ENCODE measurements at regions not wholly inside any gene's neighbourhood (a gene's known extent, or its start where the extent isn't known, plus 50 kb on each side); places are given as distances from the start of the nearest gene placed in this dataset.

- 100% methylated on average over 1 of the region's 1 CpG for WGBS, 2 experiments
- H3K4me3 ChIP-seq (ENCODE audit: insufficient read depth, low read depth, low read length) = no peak overlapping the region
Measured at GRCh38 chr9:108599571-108599970, 256.2 kb downstream of the ACTL7B start.

DNA sequence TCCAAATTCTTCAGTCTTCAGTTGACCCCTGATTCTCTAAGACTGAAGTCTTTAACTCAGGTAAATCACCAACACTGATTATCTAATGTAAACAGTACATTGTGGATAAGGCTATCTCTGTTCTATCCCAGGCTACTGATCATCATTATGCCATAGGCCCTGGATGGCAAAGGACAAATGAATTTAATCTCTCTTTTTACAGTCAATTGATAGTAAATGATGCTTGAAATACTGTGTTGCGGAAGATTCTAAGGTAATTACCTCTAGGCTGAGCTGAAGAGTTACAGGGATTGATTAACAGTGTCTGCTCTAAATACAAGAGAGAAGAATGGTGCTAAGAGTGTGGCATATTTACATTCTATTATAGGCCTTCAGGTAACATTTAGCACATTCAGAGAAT lies 264.7 kb downstream of the ACTL7B start:
- Histone ChIP-seq H3K36me3 (ENCODE audit: control insufficient read depth, insufficient read depth, low read length) (no peaks in the 10 kb centered on the region), H3K27ac (ENCODE audit: insufficient read depth, low read depth, low read length, poor library complexity, severe bottlenecking) (no peak overlapping the region), H3K4me1 (ENCODE audit: control insufficient read depth, insufficient read depth, low read length) (no peaks in the 10 kb centered on the region), H3K27me3 (ENCODE audit: control insufficient read depth, insufficient read depth, low read length, poor library complexity, severe bottlenecking) (no peaks in the 10 kb centered on the region), H3K4me3 (ENCODE audit: insufficient read depth, low read depth, low read length) (no peak overlapping the region), H3K9me3 (ENCODE audit: control insufficient read depth, low read length) (no peaks in the 10 kb centered on the region)
- 100% methylated on average over 1 of the region's 1 CpG for WGBS, 2 experiments

More at GRCh38 chr9:108599571-108599970, 256.2 kb downstream of the ACTL7B start:
- Histone ChIP-seq H3K27ac (ENCODE audit: insufficient read depth, low read depth, low read length, poor library complexity, severe bottlenecking) (no peak overlapping the region), H3K4me1 (ENCODE audit: control insufficient read depth, insufficient read depth, low read length) (peaks cover 5% of the 10 kb centered on the region), H3K27me3 (ENCODE audit: control insufficient read depth, insufficient read depth, low read length, poor library complexity, severe bottlenecking) (no peaks in the 10 kb centered on the region), H3K36me3 (ENCODE audit: control insufficient read depth, insufficient read depth, low read length) (no peaks in the 10 kb centered on the region), H3K9me3 (ENCODE audit: control insufficient read depth, low read length) (no peaks in the 10 kb centered on the region)

DNA sequence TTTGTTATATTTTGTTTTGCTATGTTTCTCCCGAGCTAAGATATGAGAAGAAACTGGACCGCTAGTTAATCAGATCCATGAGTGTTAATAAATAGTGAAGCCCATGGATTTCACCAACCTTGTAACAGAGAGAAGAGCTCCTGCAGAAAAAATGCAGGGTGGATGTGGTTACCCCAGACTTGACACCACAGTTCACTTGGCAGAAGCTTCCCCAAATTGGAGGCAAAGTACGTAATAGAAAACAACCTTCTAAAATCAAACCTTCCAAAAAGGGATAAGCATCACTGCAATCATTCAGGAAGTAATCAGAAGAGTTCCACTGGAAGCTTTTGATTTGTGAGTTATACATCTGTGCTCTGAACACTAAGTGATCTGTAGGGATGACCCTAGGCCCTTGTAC lies 267.5 kb downstream of the ACTL7B start:
- no peaks in the 10 kb centered on the region for H3K4me1 ChIP-seq (ENCODE audit: control insufficient read depth, insufficient read depth, low read length)
- H3K4me3 ChIP-seq (ENCODE audit: insufficient read depth, low read depth, low read length) = no peak overlapping the region
- H3K36me3 ChIP-seq (ENCODE audit: control insufficient read depth, insufficient read depth, low read length) = no peaks in the 10 kb centered on the region
- no peaks in the 10 kb centered on the region for H3K27me3 ChIP-seq (ENCODE audit: control insufficient read depth, insufficient read depth, low read length, poor library complexity, severe bottlenecking)
- WGBS, 2 experiments = 94% methylated on average over 3 of the region's 3 CpGs
- no peaks in the 10 kb centered on the region for H3K9me3 ChIP-seq (ENCODE audit: control insufficient read depth, low read length)
- H3K27ac ChIP-seq (ENCODE audit: insufficient read depth, low read depth, low read length, poor library complexity, severe bottlenecking) = no peak overlapping the region

DNA sequence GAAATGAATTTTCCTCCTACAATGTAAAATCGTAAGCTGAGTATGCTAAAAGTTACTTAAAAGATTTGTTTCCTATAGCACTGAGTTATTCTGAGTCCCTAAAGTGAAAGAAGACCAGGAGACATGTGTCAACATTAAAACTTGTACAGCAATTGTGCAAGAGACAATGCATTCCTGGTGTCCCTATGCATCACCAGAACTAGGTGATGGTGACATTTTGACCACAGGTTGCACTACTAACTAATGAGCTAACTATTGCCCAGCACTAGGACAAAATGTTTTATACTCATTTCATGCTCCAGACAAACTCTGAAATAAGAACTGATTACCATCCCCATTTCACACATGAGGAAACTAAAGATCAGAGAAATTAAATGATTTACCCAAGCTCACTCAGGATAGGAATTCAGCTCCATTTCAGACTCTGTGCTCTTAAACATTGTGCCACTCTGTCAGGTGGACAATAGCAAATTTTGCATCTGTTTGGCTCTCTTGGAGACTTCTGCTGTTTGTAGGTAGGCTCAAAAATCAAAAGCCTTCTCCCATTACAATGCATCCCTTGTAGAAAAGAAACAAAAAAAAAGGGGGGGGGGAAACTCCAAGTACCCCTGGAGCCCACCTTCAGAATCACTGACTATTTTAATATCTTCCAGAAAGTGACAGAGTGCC lies 269.2 kb downstream of the ACTL7B start:
- Histone ChIP-seq H3K4me1 (ENCODE audit: control insufficient read depth, insufficient read depth, low read length) (no peaks in the 10 kb centered on the region), H3K4me3 (ENCODE audit: insufficient read depth, low read depth, low read length) (no peak overlapping the region), H3K27ac (ENCODE audit: insufficient read depth, low read depth, low read length, poor library complexity, severe bottlenecking) (no peak overlapping the region), H3K9me3 (ENCODE audit: control insufficient read depth, low read length) (no peaks in the 10 kb centered on the region), H3K27me3 (ENCODE audit: control insufficient read depth, insufficient read depth, low read length, poor library complexity, severe bottlenecking) (no peaks in the 10 kb centered on the region), H3K36me3 (ENCODE audit: control insufficient read depth, insufficient read depth, low read length) (no peaks in the 10 kb centered on the region)
- 95 to 100% methylated on average over 1 of the region's 1 CpG for WGBS, 2 experiments

DNA sequence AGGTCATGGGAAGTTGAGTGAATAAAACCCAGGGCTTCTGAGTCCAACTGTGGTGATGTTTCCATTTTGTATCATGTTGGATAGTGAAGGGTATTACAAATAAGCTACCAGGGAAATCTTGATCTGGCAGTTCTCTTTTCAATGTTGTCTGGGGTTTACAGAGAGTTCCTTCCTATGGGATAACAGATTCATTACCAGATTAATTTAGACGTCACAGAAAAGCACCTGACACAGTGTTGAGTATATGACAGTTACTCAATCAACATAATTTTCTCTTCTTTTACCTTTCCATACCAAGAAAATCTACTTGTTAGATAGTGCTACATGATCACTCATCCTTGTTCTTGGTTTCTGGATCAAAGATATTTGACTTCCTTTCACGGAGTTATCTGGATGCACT lies 270.9 kb downstream of the ACTL7B start:
- Histone ChIP-seq H3K27me3 (ENCODE audit: control insufficient read depth, insufficient read depth, low read length, poor library complexity, severe bottlenecking) (no peaks in the 10 kb centered on the region), H3K9me3 (ENCODE audit: control insufficient read depth, low read length) (no peaks in the 10 kb centered on the region)
- 92 to 97% methylated on average over 2 of the region's 2 CpGs for WGBS, 2 experiments

GRCh38 chr9:108582726-108583125 lies 273.1 kb downstream of the ACTL7B start:
- no peaks in the 10 kb centered on the region for H3K27me3 ChIP-seq (ENCODE audit: control insufficient read depth, insufficient read depth, low read length, poor library complexity, severe bottlenecking)
- H3K4me3 ChIP-seq (ENCODE audit: insufficient read depth, low read depth, low read length) = no peak overlapping the region
- H3K27ac ChIP-seq (ENCODE audit: insufficient read depth, low read depth, low read length, poor library complexity, severe bottlenecking) = no peak overlapping the region
- no peaks in the 10 kb centered on the region for H3K4me1 ChIP-seq (ENCODE audit: control insufficient read depth, insufficient read depth, low read length)
- 95 to 96% methylated on average over 5 of the region's 5 CpGs for WGBS, 2 experiments
- H3K36me3 ChIP-seq (ENCODE audit: control insufficient read depth, insufficient read depth, low read length) = no peaks in the 10 kb centered on the region
- H3K9me3 ChIP-seq (ENCODE audit: control insufficient read depth, low read length) = no peaks in the 10 kb centered on the region

More for the DNA sequence above, 270.9 kb downstream of the ACTL7B start:
- H3K4me3 ChIP-seq (ENCODE audit: insufficient read depth, low read depth, low read length) = no peak overlapping the region
- no peak overlapping the region for H3K27ac ChIP-seq (ENCODE audit: insufficient read depth, low read depth, low read length, poor library complexity, severe bottlenecking)
- H3K4me1 ChIP-seq (ENCODE audit: control insufficient read depth, insufficient read depth, low read length) = no peaks in the 10 kb centered on the region
- H3K36me3 ChIP-seq (ENCODE audit: control insufficient read depth, insufficient read depth, low read length) = no peaks in the 10 kb centered on the region

DNA sequence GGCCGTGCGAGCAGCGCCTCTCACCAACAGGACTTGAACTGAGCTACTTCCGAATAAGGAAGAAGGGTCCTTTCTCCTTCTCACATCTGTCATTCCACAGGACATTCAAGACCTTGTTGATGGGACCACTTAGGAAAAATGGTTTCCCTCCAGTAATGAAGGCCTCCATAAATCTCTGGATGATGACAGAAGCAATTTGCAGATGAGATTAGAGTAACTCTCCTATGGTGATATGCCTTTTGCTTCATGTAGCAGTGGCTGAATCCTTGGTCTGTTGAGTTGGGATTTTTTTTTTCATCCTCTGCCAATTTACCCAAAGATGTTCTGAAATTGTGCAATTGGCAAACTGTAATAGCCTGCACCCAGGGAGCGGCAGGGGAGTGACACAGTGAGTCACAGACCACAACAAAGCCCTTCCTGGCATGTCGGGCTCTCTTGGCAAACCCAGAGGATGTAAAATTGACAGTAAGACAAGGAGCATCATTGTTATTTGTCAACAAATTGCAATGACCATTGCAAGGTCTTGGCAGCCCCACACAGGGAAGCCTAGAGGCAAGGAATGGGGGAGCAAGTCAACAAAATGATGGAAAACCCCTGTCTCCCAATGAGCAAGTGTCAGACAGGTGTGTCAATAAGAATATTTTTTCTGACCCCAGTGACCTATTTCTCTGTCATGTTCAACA lies 275.9 kb downstream of the ACTL7B start:
- H3K9me3 ChIP-seq (ENCODE audit: control insufficient read depth, low read length) = no peaks in the 10 kb centered on the region
- no peak overlapping the region for H3K27ac ChIP-seq (ENCODE audit: insufficient read depth, low read depth, low read length, poor library complexity, severe bottlenecking)
- H3K4me1 ChIP-seq (ENCODE audit: control insufficient read depth, insufficient read depth, low read length) = no peaks in the 10 kb centered on the region
- 90 to 92% methylated on average over 6 of the region's 6 CpGs for WGBS, 2 experiments
- no peaks in the 10 kb centered on the region for H3K27me3 ChIP-seq (ENCODE audit: control insufficient read depth, insufficient read depth, low read length, poor library complexity, severe bottlenecking)
- no peaks in the 10 kb centered on the region for H3K36me3 ChIP-seq (ENCODE audit: control insufficient read depth, insufficient read depth, low read length)
- H3K4me3 ChIP-seq (ENCODE audit: insufficient read depth, low read depth, low read length) = no peak overlapping the region

- Histone ChIP-seq H3K4me1 (ENCODE audit: control insufficient read depth, insufficient read depth, low read length) (no peaks in the 10 kb centered on the region), H3K27ac (ENCODE audit: insufficient read depth, low read depth, low read length, poor library complexity, severe bottlenecking) (no peak overlapping the region), H3K27me3 (ENCODE audit: control insufficient read depth, insufficient read depth, low read length, poor library complexity, severe bottlenecking) (no peaks in the 10 kb centered on the region), H3K9me3 (ENCODE audit: control insufficient read depth, low read length) (no peaks in the 10 kb centered on the region), H3K4me3 (ENCODE audit: insufficient read depth, low read depth, low read length) (no peak overlapping the region), H3K36me3 (ENCODE audit: control insufficient read depth, insufficient read depth, low read length) (no peaks in the 10 kb centered on the region)
- 93% methylated on average over 1 of the region's 1 CpG; no CpG with 5 or more reads in 1 of the 2 experiments for WGBS, 2 experiments
Measured at GRCh38 chr9:108575276-108575675, 280.5 kb downstream of the ACTL7B start.

GRCh38 chr9:108569624-108570023 lies 286.2 kb downstream of the ACTL7B start:
- WGBS, 2 experiments = 87 to 88% methylated on average over 3 of the region's 3 CpGs
- Histone ChIP-seq H3K27ac (ENCODE audit: insufficient read depth, low read depth, low read length, poor library complexity, severe bottlenecking) (no peak overlapping the region), H3K36me3 (ENCODE audit: control insufficient read depth, insufficient read depth, low read length) (no peaks in the 10 kb centered on the region), H3K4me3 (ENCODE audit: insufficient read depth, low read depth, low read length) (no peak overlapping the region), H3K4me1 (ENCODE audit: control insufficient read depth, insufficient read depth, low read length) (no peaks in the 10 kb centered on the region), H3K27me3 (ENCODE audit: control insufficient read depth, insufficient read depth, low read length, poor library complexity, severe bottlenecking) (no peaks in the 10 kb centered on the region), H3K9me3 (ENCODE audit: control insufficient read depth, low read length) (no peaks in the 10 kb centered on the region)

DNA sequence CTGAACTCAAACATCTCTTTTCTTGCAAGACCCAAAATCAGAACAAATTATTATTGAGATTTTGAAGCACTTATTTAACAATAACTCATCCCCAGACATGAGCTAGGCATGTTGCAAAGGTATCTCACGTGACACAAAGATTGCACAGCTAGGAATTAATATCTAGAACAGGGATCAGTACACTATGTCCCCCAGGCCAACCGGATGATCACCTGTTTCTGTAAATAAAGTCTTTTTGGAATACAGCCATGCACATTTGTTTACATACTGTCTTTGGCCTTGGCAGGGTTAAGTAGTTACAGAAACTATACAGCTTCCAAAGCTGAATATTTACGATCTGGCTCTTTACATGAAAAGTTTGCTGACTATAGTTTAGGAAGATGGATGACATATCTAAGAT lies 287.7 kb downstream of the ACTL7B start:
- H3K27ac ChIP-seq (ENCODE audit: insufficient read depth, low read depth, low read length, poor library complexity, severe bottlenecking) = no peak overlapping the region
- no peaks in the 10 kb centered on the region for H3K9me3 ChIP-seq (ENCODE audit: control insufficient read depth, low read length)
- WGBS, 2 experiments = 96% methylated on average over 3 of the region's 3 CpGs
- H3K27me3 ChIP-seq (ENCODE audit: control insufficient read depth, insufficient read depth, low read length, poor library complexity, severe bottlenecking) = no peaks in the 10 kb centered on the region
- H3K4me3 ChIP-seq (ENCODE audit: insufficient read depth, low read depth, low read length) = no peak overlapping the region
- no peaks in the 10 kb centered on the region for H3K4me1 ChIP-seq (ENCODE audit: control insufficient read depth, insufficient read depth, low read length)
- no peaks in the 10 kb centered on the region for H3K36me3 ChIP-seq (ENCODE audit: control insufficient read depth, insufficient read depth, low read length)
